Spleen (tissue), 11 donors: ENCODE measurements at regions not wholly inside any gene's neighbourhood (a gene's known extent, or its start where the extent isn't known, plus 50 kb on each side); places are given as distances from the start of the nearest gene placed in this dataset.

Experiments
- DNase-seq: peaks from one replicate; pipeline ENCODE4 v3.0.0-alpha.2; 2020
- H3K27ac ChIP-seq, 8 donors: fragments of 200-600 bp; sonication (generic) in 7 of 8; 1 replicate in 4 of 8; 2 replicates in 4 of 8; pipeline versions ENCODE4 v1.5.0 to v1.8.0; 2016 to 2021; ENCODE audit warnings: inconsistent platforms in 4 of 8, mild to moderate bottlenecking in 4 of 8, moderate library complexity in 1 of 8
- H3K27me3 ChIP-seq, 7 donors: fragments of 200-600 bp; sonication (generic) in 6 of 7; replicated peaks in 1 of 7; 1 replicate in 4 of 7; 2 replicates in 3 of 7; pipeline versions ENCODE4 v1.5.0 to v1.8.0; 2016 to 2021; ENCODE audit warnings: inconsistent platforms in 3 of 7, mild to moderate bottlenecking in 1 of 7
- H3K36me3 ChIP-seq, 6 donors: fragments of 200-600 bp; sonication (generic) in 5 of 6; 1 replicate in 4 of 6; 2 replicates in 2 of 6; pipeline versions ENCODE4 v1.5.0 to v1.8.0; 2016 to 2021; ENCODE audit warnings: inconsistent platforms in 2 of 6
- H3K4me1 ChIP-seq, 6 donors: fragments of 200-600 bp; sonication (generic) in 5 of 6; 1 replicate in 3 of 6; 2 replicates in 3 of 6; pipeline versions ENCODE4 v1.5.0 to v1.8.0; 2016 to 2021; ENCODE audit warnings: inconsistent platforms in 3 of 6
- H3K4me3 ChIP-seq, 8 donors: fragments of 200-600 bp; sonication (generic) in 7 of 8; 1 replicate in 4 of 8; 2 replicates in 4 of 8; pipeline versions ENCODE4 v1.5.0 to v1.8.0; 2016 to 2021; ENCODE audit warnings: inconsistent platforms in 4 of 8, mild to moderate bottlenecking in 4 of 8, moderate library complexity in 2 of 8
- H3K9me3 ChIP-seq, 8 donors: fragments of 200-600 bp; sonication (generic) in 7 of 8; 1 replicate in 4 of 8; 2 replicates in 4 of 8; pipeline versions ENCODE4 v1.5.0 to v1.8.0; 2016 to 2021; ENCODE audit warnings: inconsistent platforms in 4 of 8
- CTCF ChIP-seq, 11 experiments: fragments of 200-600 bp in 7 of 11; fragments of 450-650 bp in 4 of 11; sonication (generic) in 4 of 11; IDR thresholded peaks in 8 of 11; conservative IDR thresholded peaks in 3 of 11; 1 replicate in 7 of 11; 2 replicates in 4 of 11; pipeline versions ENCODE4 v1.4.0 to v1.8.0; 2016 to 2021; ENCODE audit warnings: antibody characterized with exemption in 11 of 11, inconsistent platforms in 4 of 11, mild to moderate bottlenecking in 1 of 11
- POLR2A ChIP-seq, 3 donors: fragments of 450-650 bp; IDR thresholded peaks; one replicate each; pipeline ENCODE4 v1.5.1; 2017; ENCODE audit warnings: antibody characterized with exemption in 3 of 3, mild to moderate bottlenecking in 1 of 3
- POLR2AphosphoS5 ChIP-seq, 3 donors: sonication (generic); formaldehyde crosslinking; IDR thresholded peaks; one replicate each; pipeline ENCODE4 v1.5.1; 2017; ENCODE audit warnings: antibody characterized with exemption in 3 of 3
- WGBS, 5 donors: extraction: QIAGEN DNeasy Blood & Tissue Kit in 3 of 5; methylation state at CpG; one replicate each; pipeline versions ENCODE4 v1.1.5 to v1.1.7; 2013 to 2018; 5-methylcytosine and 5-hydroxymethylcytosine counted together
- intact Hi-C: fragments of 100-400 bp; cut with DNase I; formaldehyde crosslinking; loops from one replicate; pipeline ENCODE4 v1.15.0; 2023; ENCODE audit warnings: low total_unique reads
- donor health status: healthy with polysubstance abuse.
- donor health status: DM: no; HTN: no; CAD: no; lungs with moderate emphysema.
- donor health status: DM: no; HTN: no; CAD: no.
- donor health status: Bipolar disorder and iron deficiency.
- donor health status: healthy.
- donor health status: DM: no; HTN: no; CAD: no.
- donor health status: DM: yes; HTN: yes; CAD: no.

- DNase-seq = no peak
- Histone ChIP-seq H3K36me3 (no peaks in the 10 kb centered on the region), H3K4me3 (no peak overlapping the region), H3K4me1 (no peaks in the 10 kb centered on the region), H3K9me3 (no peaks in the 10 kb centered on the region), H3K27ac (peak overlapping the region in 4 of 8 donors; percentile 11 to 54 (median 46)), H3K27me3 (peaks cover 0 to 9% (median 0%) of the 10 kb centered on the region in 7 donors)
- TF ChIP-seq POLR2AphosphoS5 (IDR thresholded peaks at IDR 0.05) (no peak), POLR2A (IDR thresholded peaks at IDR 0.05) (no peak), CTCF (IDR thresholded peaks at IDR 0.05 in 8 of 11, conservative IDR thresholded peaks at IDR 0.05 in 3 of 11) (no peak)
- intact Hi-C loops = no loop called here
- 63 to 93% (median 79%) methylated on average over 5 of the region's 5 CpGs for WGBS, 5 donors
Measured at GRCh38 chr13:91155512-91156114, 191.9 kb upstream of the MIR17HG start.

- intact Hi-C loops = no loop called here
- Histone ChIP-seq H3K4me1 (no peaks in the 10 kb centered on the region), H3K27me3 (peaks cover 0 to 9% (median 0%) of the 10 kb centered on the region in 7 donors), H3K36me3 (no peaks in the 10 kb centered on the region), H3K9me3 (no peaks in the 10 kb centered on the region), H3K27ac (no peak overlapping the region), H3K4me3 (no peak overlapping the region)
- no peak for TF ChIP-seq POLR2A (IDR thresholded peaks at IDR 0.05)
- TF ChIP-seq POLR2AphosphoS5 (IDR thresholded peaks at IDR 0.05) = no peak
- no peak for TF ChIP-seq CTCF (IDR thresholded peaks at IDR 0.05 in 8 of 11, conservative IDR thresholded peaks at IDR 0.05 in 3 of 11)
- DNase-seq = no peak
- WGBS, 5 donors = 65 to 87% (median 76%) methylated on average over 4 of the region's 4 CpGs
Measured at GRCh38 chr13:91157273-91158016, 190.0 kb upstream of the MIR17HG start.

- Histone ChIP-seq H3K27ac (no peak overlapping the region), H3K36me3 (no peaks in the 10 kb centered on the region), H3K4me1 (no peaks in the 10 kb centered on the region), H3K4me3 (no peak overlapping the region), H3K9me3 (no peaks in the 10 kb centered on the region), H3K27me3 (peaks cover 0 to 9% (median 0%) of the 10 kb centered on the region in 7 donors)
- no peak for TF ChIP-seq CTCF (IDR thresholded peaks at IDR 0.05 in 8 of 11, conservative IDR thresholded peaks at IDR 0.05 in 3 of 11)
- TF ChIP-seq POLR2AphosphoS5 (IDR thresholded peaks at IDR 0.05) = no peak
- no peak for TF ChIP-seq POLR2A (IDR thresholded peaks at IDR 0.05)
- intact Hi-C loops = no loop called here
- DNase-seq = no peak
- 17 to 33% (median 23%) methylated on average over 4 of the region's 4 CpGs for WGBS, 5 donors
Measured at GRCh38 chr13:91158017-91158395, 189.5 kb upstream of the MIR17HG start.

GRCh38 chr13:91162180-91162579, 185.3 kb upstream of the MIR17HG start:
- WGBS, 5 donors = 77 to 90% (median 83%) methylated on average over 3 of the region's 3 CpGs
- Histone ChIP-seq H3K36me3 (no peaks in the 10 kb centered on the region), H3K27me3 (peaks cover 0 to 9% (median 0%) of the 10 kb centered on the region in 7 donors), H3K4me3 (no peak overlapping the region), H3K4me1 (no peaks in the 10 kb centered on the region), H3K9me3 (no peaks in the 10 kb centered on the region), H3K27ac (no peak overlapping the region)
- TF ChIP-seq POLR2AphosphoS5 (IDR thresholded peaks at IDR 0.05) = no peak
- no peak for TF ChIP-seq CTCF (IDR thresholded peaks at IDR 0.05 in 8 of 11, conservative IDR thresholded peaks at IDR 0.05 in 3 of 11)
- no peak for TF ChIP-seq POLR2A (IDR thresholded peaks at IDR 0.05)
- no peak for DNase-seq
- intact Hi-C loops = no loop called here
